T-helper 1 cell treated with Interleukin-12 subunit alpha and Interleukin-12 subunit beta and Interleukin-4 antibody, amounts not matched to agents 30 ng/mL and 1 ng/mL, for 36 hours (primary cell): ENCODE measurements at regions not wholly inside any gene's neighbourhood (a gene's known extent, or its start where the extent isn't known, plus 50 kb on each side); places are given as distances from the start of the nearest gene placed in this dataset.
"Not testable (repeated sequence)": the region's sequence is repeated elsewhere in the genome, so short reads cannot be mapped to it uniquely, and the experiment has no call there.

Experiments
- intact Hi-C: fragments of 100-400 bp; cut with micrococcal nuclease; formaldehyde crosslinking; loops from one replicate; pipeline ENCODE4 v1.15.1; 2024

GRCh38 chr7:52365349-52365748 is 670.1 kb upstream of the POM121L12 start:
- intact Hi-C loops: no loop called here

GRCh38 chr7:52362521-52362920 is 672.9 kb upstream of the POM121L12 start:
- intact Hi-C loops: no loop called here

- intact Hi-C loops: no loop called here
Measured at GRCh38 chr7:52360541-52360940, 674.9 kb upstream of the POM121L12 start.

- intact Hi-C loops: no loop called here
Measured at GRCh38 chr7:52355053-52355452, 680.4 kb upstream of the POM121L12 start.

- intact Hi-C loops: no loop called here
Measured at GRCh38 chr7:52352013-52352981, 683.1 kb upstream of the POM121L12 start.

GRCh38 chr7:52344015-52344414 is 691.4 kb upstream of the POM121L12 start:
- intact Hi-C loops: no loop called here

GRCh38 chr7:52340067-52340466 is 695.4 kb upstream of the POM121L12 start:
- intact Hi-C loops: no loop called here

- intact Hi-C loops: not testable (repeated sequence)
Measured at GRCh38 chr7:52328328-52328727, 707.1 kb upstream of the POM121L12 start.

GRCh38 chr7:52325237-52325636 is 710.2 kb upstream of the POM121L12 start:
- intact Hi-C loops: no loop called here

- intact Hi-C loops: no loop called here
Measured at GRCh38 chr7:52323202-52323746, 712.2 kb upstream of the POM121L12 start.

GRCh38 chr7:52320610-52321009 is 714.8 kb upstream of the POM121L12 start:
- intact Hi-C loops: no loop called here

GRCh38 chr7:52317921-52318320 is 717.5 kb upstream of the POM121L12 start:
- intact Hi-C loops: no loop called here

GRCh38 chr7:52311886-52312285 is 723.5 kb upstream of the POM121L12 start:
- intact Hi-C loops: no loop called here

- intact Hi-C loops: no loop called here
Measured at GRCh38 chr7:52309631-52310030, 725.8 kb upstream of the POM121L12 start.

GRCh38 chr7:52302765-52303520 is 732.5 kb upstream of the POM121L12 start:
- intact Hi-C loops: no loop called here

- intact Hi-C loops: no loop called here
Measured at GRCh38 chr7:52297128-52297527, 738.3 kb upstream of the POM121L12 start.

GRCh38 chr7:52294942-52295341 is 740.5 kb upstream of the POM121L12 start:
- intact Hi-C loops: no loop called here

GRCh38 chr7:52289247-52289646 is 746.2 kb upstream of the POM121L12 start:
- intact Hi-C loops: no loop called here

- intact Hi-C loops: no loop called here
Measured at GRCh38 chr7:52287698-52288097, 747.7 kb upstream of the POM121L12 start.

GRCh38 chr7:52285689-52286088 is 749.7 kb upstream of the POM121L12 start:
- intact Hi-C loops: no loop called here

- intact Hi-C loops: no loop called here
Measured at GRCh38 chr7:52283335-52283734, 752.1 kb upstream of the POM121L12 start.
